CD4-positive, alpha-beta T cell (primary cell): ENCODE measurements at regions not wholly inside any gene's neighbourhood (a gene's known extent, or its start where the extent isn't known, plus 50 kb on each side); places are given as distances from the start of the nearest gene placed in this dataset.

Source experiments
- ATAC-seq: fragments of 200-7000 bp; cut with Tn5 transposase; one replicate; pipeline ENCODE4 v1.10.0; 2022; ENCODE audit warnings: mild to moderate bottlenecking; ENCODE audit not compliant: poor library complexity
- CTCF ChIA-PET: fragments of 350-600 bp; sonication (Branson Sonifier 250); formaldehyde crosslinking; loops from one replicate; lab custom pipeline; 2021; ENCODE audit warnings: antibody characterized with exemption, inconsistent platforms; lab: Charles Lee
- POLR2A ChIA-PET: fragments of 350-600 bp; sonication (Branson Sonifier 250); formaldehyde crosslinking; loops from one replicate; lab custom pipeline; 2021; ENCODE audit warnings: antibody characterized with exemption, inconsistent platforms; lab: Charles Lee
- DNase-seq, 14 experiments: peaks; one replicate each; pipeline ENCODE4 v3.0.0-alpha.2; 2013 to 2020; ENCODE audit warnings: mixed read lengths in 2 of 14
- H3K27ac ChIP-seq, 2 donors: one replicate each; pipeline versions ENCODE4 v1.5.1 to v1.7.0; 2013; ENCODE audit warnings: low read length in 2 of 2, low read depth in 1 of 2, mild to moderate bottlenecking in 1 of 2
- H3K27me3 ChIP-seq, 2 experiments: 1 replicate in 1 of 2; 2 replicates in 1 of 2; pipeline versions ENCODE4 v1.6.1 to v1.7.0; 2013; ENCODE audit warnings: low read length in 2 of 2, control low read depth in 1 of 2, mild to moderate bottlenecking in 1 of 2, moderate library complexity in 1 of 2; ENCODE audit not compliant: insufficient read depth in 2 of 2, control insufficient read depth in 1 of 2
- H3K36me3 ChIP-seq: one replicate; pipeline ENCODE4 v1.6.1; 2013; ENCODE audit warnings: low read length, control low read depth; ENCODE audit not compliant: insufficient read depth
- H3K4me1 ChIP-seq: one replicate; pipeline ENCODE4 v1.6.1; 2013; ENCODE audit warnings: low read length, control low read depth; ENCODE audit not compliant: insufficient read depth
- H3K4me3 ChIP-seq: one replicate; pipeline ENCODE4 v1.5.1; 2013; ENCODE audit warnings: mild to moderate bottlenecking, low read length, moderate library complexity
- H3K9me3 ChIP-seq, 2 experiments: 1 replicate in 1 of 2; 2 replicates in 1 of 2; pipeline versions ENCODE4 v1.6.1 to v1.7.0; 2013; ENCODE audit warnings: low read length in 2 of 2, mild to moderate bottlenecking in 2 of 2, control low read depth in 1 of 2, moderate library complexity in 1 of 2; ENCODE audit not compliant: control insufficient read depth in 1 of 2, insufficient read depth in 1 of 2
- H3K27ac Mint-ChIP-seq: one replicate; pipeline ENCODE4 v1.8.0; 2020; ENCODE audit warnings: mixed read lengths
- H3K27me3 Mint-ChIP-seq: one replicate; pipeline ENCODE4 v1.8.0; 2021; ENCODE audit warnings: mixed read lengths
- H3K36me3 Mint-ChIP-seq: one replicate; pipeline ENCODE4 v1.8.0; 2021; ENCODE audit warnings: low read depth, mixed read lengths
- H3K4me1 Mint-ChIP-seq: one replicate; pipeline ENCODE4 v1.8.0; 2021; ENCODE audit warnings: low read depth, mixed read lengths
- H3K4me3 Mint-ChIP-seq: one replicate; pipeline ENCODE4 v1.8.0; 2020; ENCODE audit warnings: mild to moderate bottlenecking, mixed read lengths
- H3K9me3 Mint-ChIP-seq: one replicate; pipeline ENCODE4 v1.8.0; 2020; ENCODE audit warnings: mixed read lengths
- CTCF ChIP-seq: fragments of 200-600 bp; IDR thresholded peaks from one replicate; pipeline ENCODE4 v1.8.0; 2022; ENCODE audit warnings: antibody characterized with exemption, mild to moderate bottlenecking
- intact Hi-C, 2 experiments: fragments of 100-400 bp; cut with DNase I in 1 of 2; cut with micrococcal nuclease in 1 of 2; formaldehyde crosslinking; loops; one replicate each; pipeline versions ENCODE4 v1.15.1 to v1.9.0; 2023 to 2025; cut with DNase I, micrococcal nuclease

GRCh38 chr9:113654605-113655428, 191.3 kb downstream of the RGS3 start:
- no peak for DNase-seq
- H3K36me3 Mint-ChIP-seq = no peaks in the 10 kb centered on the region
- ChIA-PET POLR2A (interaction anchor here (0.6 kb wide), 1 partner anchor 207 kb away, joined by 3 read pairs; no protein-coding TSS in a partner anchor), CTCF (interaction anchor here (1.1 to 2.1 kb wide), 4 partner anchors 63 to 380 kb away, joined by 3 to 8 read pairs (median 4); partner anchors contain the start of genes CDC26 and PRPF4)
- H3K4me1 ChIP-seq = peaks cover 10% of the 10 kb centered on the region
- peaks cover 15% of the 10 kb centered on the region for H3K27me3 Mint-ChIP-seq
- no peak for ATAC-seq
- H3K27ac Mint-ChIP-seq = no peak overlapping the region
- no peak for TF ChIP-seq CTCF
- no peaks in the 10 kb centered on the region for H3K9me3 ChIP-seq
- intact Hi-C loops = loop anchor here (2.0 to 10.0 kb wide), 6 partner anchors 62 to 813 kb away; no protein-coding TSS in a partner anchor
- no peak overlapping the region for H3K4me3 ChIP-seq
- no peak overlapping the region for H3K4me3 Mint-ChIP-seq
- H3K27ac ChIP-seq = no peak overlapping the region
- peaks cover 4% of the 10 kb centered on the region for H3K4me1 Mint-ChIP-seq
- no peaks in the 10 kb centered on the region for H3K27me3 ChIP-seq
- no peaks in the 10 kb centered on the region for H3K36me3 ChIP-seq
- no peaks in the 10 kb centered on the region for H3K9me3 Mint-ChIP-seq

- no peak for TF ChIP-seq CTCF
- ChIA-PET CTCF (interaction anchor here (0.6 to 2.7 kb wide), 16 partner anchors 10 to 385 kb away, joined by 3 to 24 read pairs (median 3); partner anchors contain the start of gene CDC26), POLR2A (no interaction called here)
- Histone ChIP-seq H3K9me3 (no peaks in the 10 kb centered on the region), H3K4me1 (peaks cover 10% of the 10 kb centered on the region), H3K27me3 (no peaks in the 10 kb centered on the region), H3K4me3 (no peak overlapping the region), H3K27ac (no peak overlapping the region), H3K36me3 (no peaks in the 10 kb centered on the region)
- H3K4me3 Mint-ChIP-seq = no peak overlapping the region
- H3K27ac Mint-ChIP-seq = no peak overlapping the region
- peaks cover 15% of the 10 kb centered on the region for H3K27me3 Mint-ChIP-seq
- no peak for DNase-seq
- H3K4me1 Mint-ChIP-seq = peaks cover 4% of the 10 kb centered on the region
- no peak for ATAC-seq
- intact Hi-C loops = loop anchor here (5.0 to 10.0 kb wide), 4 partner anchors 75 to 815 kb away; no protein-coding TSS in a partner anchor
- H3K36me3 Mint-ChIP-seq = no peaks in the 10 kb centered on the region
- no peaks in the 10 kb centered on the region for H3K9me3 Mint-ChIP-seq
Measured at GRCh38 chr9:113656771-113657670, 193.5 kb downstream of the RGS3 start.
